GM12801 (cell line): ENCODE measurements at regions not wholly inside any gene's neighbourhood (a gene's known extent, or its start where the extent isn't known, plus 50 kb on each side); places are given as distances from the start of the nearest gene placed in this dataset.

Experiments
- TF ChIP-seq, protein P1 (sequence below): IDR thresholded peaks from one replicate; pipeline ENCODE4 v1.5.1; 2011; ENCODE audit warnings: control low read depth; ENCODE audit not compliant: insufficient read length; ENCODE audit errors: extremely low read depth

DNA sequence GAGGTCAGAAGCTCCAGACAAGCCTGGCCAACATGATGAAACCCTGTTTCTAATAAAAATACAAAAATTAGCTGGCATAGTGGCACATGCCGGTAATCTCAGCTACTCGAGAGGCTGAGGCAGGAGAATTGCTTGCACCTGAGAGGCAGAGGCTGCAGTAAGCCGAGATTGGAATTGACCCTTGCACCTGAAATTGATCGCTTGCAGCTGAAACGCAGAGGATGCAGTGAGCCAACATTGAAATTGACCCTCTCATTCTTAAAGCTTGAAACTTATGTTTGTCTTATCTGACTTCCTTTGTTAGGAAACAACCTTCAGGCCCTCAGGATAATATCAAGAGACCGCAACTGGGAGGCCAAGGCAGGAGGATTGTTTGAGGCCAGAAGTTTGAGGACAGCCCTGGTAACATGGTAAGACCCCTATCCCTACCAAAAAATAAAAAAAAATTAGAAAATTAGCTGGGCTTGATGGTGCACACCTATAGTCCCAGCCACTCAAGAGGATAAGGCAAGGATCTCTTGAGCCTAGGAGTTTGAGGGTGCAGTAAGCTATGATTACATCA lies 376.6 kb upstream of the XYLT1 start:
- TF ChIP-seq, protein P1, sequence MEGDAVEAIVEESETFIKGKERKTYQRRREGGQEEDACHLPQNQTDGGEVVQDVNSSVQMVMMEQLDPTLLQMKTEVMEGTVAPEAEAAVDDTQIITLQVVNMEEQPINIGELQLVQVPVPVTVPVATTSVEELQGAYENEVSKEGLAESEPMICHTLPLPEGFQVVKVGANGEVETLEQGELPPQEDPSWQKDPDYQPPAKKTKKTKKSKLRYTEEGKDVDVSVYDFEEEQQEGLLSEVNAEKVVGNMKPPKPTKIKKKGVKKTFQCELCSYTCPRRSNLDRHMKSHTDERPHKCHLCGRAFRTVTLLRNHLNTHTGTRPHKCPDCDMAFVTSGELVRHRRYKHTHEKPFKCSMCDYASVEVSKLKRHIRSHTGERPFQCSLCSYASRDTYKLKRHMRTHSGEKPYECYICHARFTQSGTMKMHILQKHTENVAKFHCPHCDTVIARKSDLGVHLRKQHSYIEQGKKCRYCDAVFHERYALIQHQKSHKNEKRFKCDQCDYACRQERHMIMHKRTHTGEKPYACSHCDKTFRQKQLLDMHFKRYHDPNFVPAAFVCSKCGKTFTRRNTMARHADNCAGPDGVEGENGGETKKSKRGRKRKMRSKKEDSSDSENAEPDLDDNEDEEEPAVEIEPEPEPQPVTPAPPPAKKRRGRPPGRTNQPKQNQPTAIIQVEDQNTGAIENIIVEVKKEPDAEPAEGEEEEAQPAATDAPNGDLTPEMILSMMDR: no peak

DNA sequence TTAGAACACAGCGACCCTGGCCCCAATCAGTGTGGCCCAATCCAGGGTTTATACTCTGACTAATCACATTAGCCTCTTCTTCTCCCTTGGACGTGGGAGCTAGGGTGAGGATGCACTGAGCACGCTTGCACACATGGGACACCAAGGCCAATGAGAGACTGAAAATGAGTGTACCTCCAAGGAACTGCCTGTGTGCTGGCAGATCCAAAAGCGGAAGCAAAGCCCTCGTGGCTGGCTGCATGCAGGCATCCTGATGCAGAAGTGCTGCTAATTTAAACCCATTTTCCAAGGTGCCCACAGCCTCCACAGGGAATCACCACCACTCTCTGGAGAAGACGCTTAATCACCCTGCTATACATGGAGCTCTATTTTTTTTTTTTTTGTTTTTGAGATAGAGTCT lies 375.3 kb upstream of the XYLT1 start:
- TF ChIP-seq, protein P1: no peak

DNA sequence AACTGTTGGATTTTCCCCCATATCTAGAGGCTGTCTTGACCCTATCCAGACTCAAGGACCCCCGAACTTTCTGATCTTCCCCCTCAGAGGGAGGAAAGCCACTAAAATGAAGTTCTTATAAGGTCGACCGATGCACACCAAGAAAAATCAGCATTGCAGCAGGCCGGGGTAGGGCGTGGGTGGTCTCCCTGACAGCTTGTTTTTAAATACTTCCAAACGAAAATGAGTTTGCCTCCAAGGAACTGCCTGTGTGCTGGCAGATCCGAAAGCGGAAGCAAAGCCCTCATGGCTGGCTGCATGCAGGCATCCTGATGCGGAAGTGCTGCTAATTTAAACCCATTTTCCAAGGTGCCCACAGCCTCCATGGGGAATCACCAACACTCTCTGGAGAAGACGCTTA lies 374.3 kb upstream of the XYLT1 start:
- TF ChIP-seq, protein P1: no peak

DNA sequence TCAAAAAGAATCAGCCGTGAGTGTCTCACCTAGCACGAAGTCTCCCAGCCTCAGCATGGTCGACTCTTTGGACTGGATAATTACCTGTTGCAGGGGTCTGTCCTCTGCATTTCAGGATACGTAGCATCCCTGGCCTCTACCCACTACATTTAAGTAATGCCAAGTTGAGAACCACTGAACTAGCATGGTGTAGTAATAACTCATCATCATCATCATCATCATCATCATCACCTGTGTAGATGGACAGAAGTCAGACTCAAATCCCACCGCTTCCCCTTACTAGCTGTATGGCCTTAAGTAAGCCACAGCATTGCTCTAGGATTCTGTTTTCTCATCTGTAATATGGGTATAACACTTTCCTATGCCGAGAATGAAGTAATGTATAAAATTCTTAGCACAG lies 373.1 kb upstream of the XYLT1 start:
- TF ChIP-seq, protein P1: no peak

DNA sequence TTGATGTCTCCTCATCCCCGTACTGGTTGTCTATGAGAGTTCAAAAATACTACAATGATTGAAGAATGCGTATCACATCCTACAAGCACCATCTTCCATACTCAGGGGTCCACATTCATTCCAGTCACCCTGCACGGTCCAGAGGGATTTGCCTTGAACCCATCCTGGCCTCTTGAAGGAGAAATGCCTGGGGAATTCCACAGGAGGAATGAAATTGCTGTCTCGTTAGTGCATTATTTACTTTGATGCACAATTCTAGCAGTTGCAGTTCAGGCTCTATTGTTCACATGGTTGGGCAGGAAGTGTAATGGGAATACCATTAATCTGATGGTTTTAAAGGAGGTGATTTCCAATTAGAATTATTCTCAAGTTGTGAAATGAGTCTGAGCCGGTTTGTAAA lies 369.1 kb upstream of the XYLT1 start:
- TF ChIP-seq, protein P1: no peak

DNA sequence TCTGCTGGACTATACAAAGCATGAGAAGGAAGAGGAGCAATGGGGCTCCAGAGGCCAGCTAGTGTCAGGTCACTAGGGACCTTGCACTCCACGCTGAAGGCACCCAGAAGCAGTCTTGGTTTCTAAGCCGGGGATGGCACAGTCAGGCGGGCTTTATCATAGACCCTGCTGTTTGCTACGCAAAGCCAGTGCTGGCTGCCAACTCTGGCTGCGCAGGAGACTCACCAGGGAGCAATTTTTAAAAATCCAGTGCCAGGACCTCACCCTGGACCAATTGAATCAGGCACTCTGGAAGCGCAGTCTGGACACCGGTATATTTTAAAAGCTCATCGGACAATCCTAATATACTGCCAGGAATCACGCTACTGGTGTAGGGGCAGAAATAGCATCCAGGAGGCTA lies 368.5 kb upstream of the XYLT1 start:
- TF ChIP-seq, protein P1: no peak

DNA sequence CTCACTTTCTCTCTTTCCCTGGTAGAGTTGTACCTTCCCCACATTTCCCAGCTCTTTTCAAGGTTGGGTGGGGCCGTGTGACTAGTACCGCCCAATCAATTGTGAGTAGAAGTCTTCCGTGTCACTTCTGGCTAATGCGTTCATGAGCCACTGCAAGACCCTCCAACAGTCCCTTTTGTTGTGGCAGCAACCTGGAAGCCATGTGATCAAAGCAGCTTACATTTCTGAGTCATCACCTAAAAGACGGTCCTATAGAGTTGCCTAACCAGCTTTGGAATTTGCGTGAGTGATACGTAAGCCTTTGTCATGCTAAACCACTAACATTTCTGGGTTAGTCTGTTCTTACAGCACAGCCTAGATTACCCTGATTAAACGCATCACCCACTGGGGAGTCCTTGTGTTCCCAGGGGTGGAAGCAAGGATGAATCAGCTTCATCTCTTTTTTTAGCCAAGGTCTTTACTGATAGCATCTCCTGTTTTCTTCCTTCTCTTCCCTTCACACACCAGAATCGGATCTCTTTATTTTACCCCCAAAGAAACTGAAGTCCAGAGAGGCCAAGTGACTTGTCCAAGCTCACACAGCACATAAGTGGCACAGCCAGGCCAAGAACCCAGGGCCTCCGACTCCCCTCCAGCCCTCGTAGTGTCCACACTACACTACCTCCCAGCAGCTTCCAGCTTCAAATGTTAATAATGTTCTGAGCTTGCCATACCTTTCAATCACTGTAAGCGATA lies 366.3 kb upstream of the XYLT1 start:
- TF ChIP-seq, protein P1: no peak
